HUES64 (cell line): ENCODE measurements at regions not wholly inside any gene's neighbourhood (a gene's known extent, or its start where the extent isn't known, plus 50 kb on each side); places are given as distances from the start of the nearest gene placed in this dataset.
"Not testable (repeated sequence)": the region's sequence is repeated elsewhere in the genome, so short reads cannot be mapped to it uniquely, and the experiment has no call there.

Source experiments
- H3K27ac ChIP-seq: 2 replicates; pipeline ENCODE4 v1.7.0; 2013; ENCODE audit warnings: low read depth, low read length, inconsistent platforms
- H3K27me3 ChIP-seq: 2 replicates; pipeline ENCODE4 v1.6.1; 2013; ENCODE audit warnings: mild to moderate bottlenecking, low read length; ENCODE audit not compliant: insufficient read depth
- H3K36me3 ChIP-seq: 2 replicates; pipeline ENCODE4 v1.6.1; 2013; ENCODE audit warnings: mild to moderate bottlenecking, low read length; ENCODE audit not compliant: insufficient read depth
- H3K4me1 ChIP-seq: 2 replicates; pipeline ENCODE4 v1.6.1; 2013; ENCODE audit warnings: mild to moderate bottlenecking, low read length, moderate library complexity; ENCODE audit not compliant: insufficient read depth
- H3K4me3 ChIP-seq: 2 replicates; pipeline ENCODE4 v1.5.1; 2013; ENCODE audit warnings: mild to moderate bottlenecking, low read length, moderate library complexity
- H3K9ac ChIP-seq: 2 replicates; pipeline ENCODE4 v1.6.1; 2013; ENCODE audit warnings: mild to moderate bottlenecking, low read depth, low read length
- H3K9me3 ChIP-seq: 2 replicates; pipeline ENCODE4 v1.6.1; 2013; ENCODE audit warnings: low read depth, low read length; ENCODE audit not compliant: insufficient read depth
- WGBS: fragments of 150-250, 120-280 bp; methylation state at CpG from one replicate; pipeline ENCODE4 v1.1.7; 2013; ENCODE audit warnings: missing lambda C conversion rate; 5-methylcytosine and 5-hydroxymethylcytosine counted together

DNA sequence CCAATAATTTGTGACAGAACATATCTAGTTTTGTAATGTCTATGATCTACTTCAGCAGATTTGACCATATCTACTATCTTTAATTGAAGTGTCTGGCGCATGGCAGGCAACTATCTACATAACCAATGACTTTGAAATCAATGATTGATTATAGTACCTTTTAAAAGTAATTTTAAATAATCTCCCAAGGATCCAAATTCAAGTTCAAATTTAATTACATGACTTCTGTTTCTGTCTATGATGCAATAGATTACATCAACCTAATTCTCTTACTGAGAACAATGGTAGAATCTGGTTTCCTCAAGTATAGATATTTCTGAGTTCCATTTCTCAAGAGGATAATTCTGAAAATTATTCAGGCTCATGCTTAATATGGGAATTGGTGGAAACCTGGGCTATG, 177.4 kb upstream of the IL15 start:
- H3K4me3 ChIP-seq = no peak overlapping the region
- no CpG with 5 or more reads among the region's 1 CpG for WGBS
- H3K27me3 ChIP-seq = no peaks in the 10 kb centered on the region
- H3K9ac ChIP-seq = no peak overlapping the region
- H3K36me3 ChIP-seq = no peaks in the 10 kb centered on the region
- no peaks in the 10 kb centered on the region for H3K4me1 ChIP-seq
- no peak overlapping the region for H3K27ac ChIP-seq
- H3K9me3 ChIP-seq = no peaks in the 10 kb centered on the region

DNA sequence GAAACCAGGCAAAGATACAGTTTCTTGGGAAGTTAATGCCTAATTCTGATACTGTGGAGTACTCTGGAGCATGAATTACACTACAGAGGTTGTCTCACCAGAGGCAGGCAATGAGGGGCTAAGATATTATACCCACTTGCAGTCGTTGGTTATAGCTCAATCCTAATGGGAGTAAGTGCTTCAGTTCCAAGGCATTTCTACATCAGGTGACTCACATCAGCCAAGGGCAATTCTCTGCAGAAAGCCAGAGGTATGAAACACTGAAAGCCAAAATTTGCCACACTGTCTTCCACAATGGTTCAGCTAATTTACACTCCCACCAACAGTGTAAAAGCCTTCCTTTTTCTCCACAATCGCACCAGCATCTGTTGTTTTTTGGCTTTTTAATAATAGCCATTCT, 174.0 kb upstream of the IL15 start:
- Histone ChIP-seq H3K27ac (no peak overlapping the region), H3K9me3 (no peaks in the 10 kb centered on the region), H3K36me3 (no peaks in the 10 kb centered on the region), H3K9ac (no peak overlapping the region), H3K27me3 (no peaks in the 10 kb centered on the region), H3K4me3 (no peak overlapping the region), H3K4me1 (no peaks in the 10 kb centered on the region)
- WGBS = 92% methylated on average over 2 of the region's 2 CpGs

- no peaks in the 10 kb centered on the region for H3K27me3 ChIP-seq
- H3K9ac ChIP-seq = no peak overlapping the region
- H3K27ac ChIP-seq = no peak overlapping the region
- WGBS = no CpG with 5 or more reads among the region's 2 CpGs
- H3K4me3 ChIP-seq = no peak overlapping the region
- no peaks in the 10 kb centered on the region for H3K4me1 ChIP-seq
- H3K36me3 ChIP-seq = no peaks in the 10 kb centered on the region
- no peaks in the 10 kb centered on the region for H3K9me3 ChIP-seq
Observed at GRCh38 chr4:141463678-141464077, 172.7 kb upstream of the IL15 start.

DNA sequence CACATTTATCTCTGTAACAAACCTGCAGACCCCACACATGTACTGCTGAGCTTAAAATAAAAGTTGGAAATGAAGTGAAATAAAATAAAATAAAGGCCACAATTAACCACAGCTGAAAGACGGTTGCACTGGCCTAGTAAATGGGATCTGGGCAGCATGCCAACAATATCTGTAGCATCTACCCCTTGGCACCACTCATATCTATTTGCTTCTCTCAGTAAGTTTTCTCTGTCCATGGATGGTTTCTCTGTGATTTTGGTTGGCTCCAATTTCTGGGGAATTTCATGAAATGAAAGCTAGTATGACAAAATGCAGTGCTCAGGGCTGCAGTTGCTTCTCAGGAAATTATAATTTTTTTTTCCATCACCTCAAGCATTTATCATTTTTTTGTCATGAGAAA, 172.0 kb upstream of the IL15 start:
- no peaks in the 10 kb centered on the region for H3K4me1 ChIP-seq
- no peaks in the 10 kb centered on the region for H3K27me3 ChIP-seq
- no peaks in the 10 kb centered on the region for H3K9me3 ChIP-seq
- H3K4me3 ChIP-seq = no peak overlapping the region
- H3K36me3 ChIP-seq = no peaks in the 10 kb centered on the region
- no peak overlapping the region for H3K9ac ChIP-seq
- 100% methylated on average over 1 of the region's 1 CpG for WGBS
- no peak overlapping the region for H3K27ac ChIP-seq

DNA sequence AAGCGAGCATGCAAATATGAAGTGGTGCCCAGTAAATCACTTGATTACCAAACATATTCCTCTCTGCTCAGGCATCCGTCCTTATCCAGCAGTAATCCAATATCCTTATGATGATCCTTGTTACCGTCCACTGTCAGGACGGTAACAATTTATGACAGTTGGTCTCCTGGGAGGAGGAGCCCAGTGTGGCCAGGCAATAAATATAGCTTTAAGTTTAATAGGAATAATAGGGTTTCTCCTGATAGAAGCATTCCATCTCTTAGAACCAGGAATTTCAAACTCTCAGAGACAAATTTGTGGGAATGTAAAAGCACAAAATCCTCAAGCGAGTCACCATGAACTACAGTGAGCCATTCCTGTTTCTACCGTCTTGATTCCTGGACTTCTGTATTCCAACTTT, 171.2 kb upstream of the IL15 start:
- Histone ChIP-seq H3K36me3 (no peaks in the 10 kb centered on the region), H3K4me1 (no peaks in the 10 kb centered on the region), H3K9ac (no peak overlapping the region), H3K27me3 (no peaks in the 10 kb centered on the region), H3K4me3 (no peak overlapping the region), H3K27ac (no peak overlapping the region), H3K9me3 (no peaks in the 10 kb centered on the region)
- WGBS = 96% methylated on average over 6 of the region's 6 CpGs

DNA sequence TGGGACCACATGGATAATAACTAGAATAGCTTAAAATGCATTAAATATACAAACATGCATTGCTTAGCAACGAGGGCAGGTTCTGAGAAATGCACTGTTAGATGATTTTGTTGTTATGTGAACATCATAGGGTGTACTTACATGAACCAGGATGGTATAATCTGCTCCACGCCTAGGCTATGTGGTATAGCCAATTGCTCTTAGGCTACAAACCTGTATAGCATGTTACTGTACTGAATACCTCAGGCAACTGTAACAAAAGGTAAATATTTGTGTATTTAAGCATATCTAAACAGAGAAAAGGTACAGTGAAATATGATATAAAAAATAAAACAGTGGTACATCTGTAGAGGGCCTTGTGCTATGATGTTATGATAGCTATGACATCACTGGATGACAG, 169.2 kb upstream of the IL15 start:
- Histone ChIP-seq H3K4me3 (no peak overlapping the region), H3K36me3 (no peaks in the 10 kb centered on the region), H3K9ac (no peak overlapping the region), H3K27ac (no peak overlapping the region), H3K27me3 (no peaks in the 10 kb centered on the region), H3K4me1 (no peaks in the 10 kb centered on the region), H3K9me3 (no peaks in the 10 kb centered on the region)
- 80% methylated on average over 2 of the region's 2 CpGs for WGBS

GRCh38 chr4:141469392-141469791, 167.0 kb upstream of the IL15 start:
- no peak overlapping the region for H3K27ac ChIP-seq
- no peak overlapping the region for H3K4me3 ChIP-seq
- H3K9ac ChIP-seq = no peak overlapping the region
- no peaks in the 10 kb centered on the region for H3K9me3 ChIP-seq
- no peaks in the 10 kb centered on the region for H3K4me1 ChIP-seq
- WGBS = no CpG with 5 or more reads among the region's 1 CpG
- H3K27me3 ChIP-seq = no peaks in the 10 kb centered on the region
- H3K36me3 ChIP-seq = no peaks in the 10 kb centered on the region

- Histone ChIP-seq H3K9ac (no peak overlapping the region), H3K27me3 (no peaks in the 10 kb centered on the region), H3K27ac (no peak overlapping the region), H3K9me3 (no peaks in the 10 kb centered on the region), H3K36me3 (no peaks in the 10 kb centered on the region), H3K4me3 (no peak overlapping the region), H3K4me1 (no peaks in the 10 kb centered on the region)
Observed at GRCh38 chr4:141473026-141473540, 163.3 kb upstream of the IL15 start.

- Histone ChIP-seq H3K4me1 (no peaks in the 10 kb centered on the region), H3K27me3 (no peaks in the 10 kb centered on the region), H3K9ac (no peak overlapping the region), H3K27ac (no peak overlapping the region), H3K9me3 (0 out of 2 replicates have a peak, but pooled peaks cover 3% of the 10 kb centered on the region), H3K4me3 (no peak overlapping the region), H3K36me3 (no peaks in the 10 kb centered on the region)
Observed at GRCh38 chr4:141473952-141474351, 162.4 kb upstream of the IL15 start.

GRCh38 chr4:141480950-141481349, 155.4 kb upstream of the IL15 start:
- peaks cover 23% of the 10 kb centered on the region; the same call in 1 of the 2 replicates for H3K9me3 ChIP-seq
- no peaks in the 10 kb centered on the region for H3K36me3 ChIP-seq
- H3K9ac ChIP-seq = no peak overlapping the region
- H3K27me3 ChIP-seq = no peaks in the 10 kb centered on the region
- H3K27ac ChIP-seq = no peak overlapping the region
- no peaks in the 10 kb centered on the region for H3K4me1 ChIP-seq
- H3K4me3 ChIP-seq = no peak overlapping the region

GRCh38 chr4:141484298-141484697, 152.1 kb upstream of the IL15 start:
- not testable (repeated sequence) for H3K36me3 ChIP-seq, H3K4me3 ChIP-seq, H3K4me1 ChIP-seq, H3K27me3 ChIP-seq, H3K9ac ChIP-seq, H3K27ac ChIP-seq
- H3K9me3 ChIP-seq = peaks cover 20% of the 10 kb centered on the region; the same call in 1 of the 2 replicates
- 91% methylated on average over 12 of the region's 12 CpGs for WGBS

DNA sequence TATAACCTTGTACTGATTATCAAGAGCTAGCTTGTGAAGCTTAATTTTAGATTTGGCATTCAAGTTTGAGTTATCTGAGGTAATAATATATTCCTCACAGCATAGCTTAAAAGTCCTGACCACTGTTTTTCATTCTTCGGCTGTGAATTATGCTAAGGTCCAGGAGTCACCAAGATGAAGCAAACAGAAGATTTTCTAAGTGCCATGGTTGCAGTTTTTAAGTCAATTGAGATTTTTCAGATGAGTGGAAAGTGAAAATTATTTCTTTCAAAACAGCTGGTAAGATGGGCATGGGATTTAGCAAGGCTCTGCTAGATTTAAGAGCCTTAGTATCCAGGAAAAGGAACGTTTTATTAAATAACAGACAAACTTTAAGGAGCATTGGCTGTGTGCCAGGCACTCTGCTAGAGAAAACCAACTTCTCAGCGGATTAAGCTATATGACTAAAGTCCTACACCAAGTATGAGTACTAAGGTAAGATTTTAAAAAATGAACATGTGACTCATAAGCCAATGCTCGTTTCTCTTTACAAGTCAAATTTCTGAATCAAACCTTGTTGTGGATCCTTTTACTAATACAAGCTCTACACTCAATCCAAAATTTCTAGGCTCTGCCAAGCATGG, 149.9 kb upstream of the IL15 start:
- Histone ChIP-seq H3K36me3 (no peaks in the 10 kb centered on the region), H3K9me3 (0 out of 2 replicates have a peak, but pooled peaks cover 8% of the 10 kb centered on the region), H3K4me1 (no peaks in the 10 kb centered on the region), H3K27ac (no peak overlapping the region), H3K4me3 (no peak overlapping the region), H3K27me3 (no peaks in the 10 kb centered on the region), H3K9ac (no peak overlapping the region)
- 91% methylated on average over 4 of the region's 4 CpGs for WGBS
